ENCODE measurements at regions not wholly inside any gene's neighbourhood (a gene's known extent, or its start where the extent isn't known, plus 50 kb on each side); places are given as distances from the start of the nearest gene placed in this dataset.

- DNase-seq (ENCODE audit: low read depth), result no peak
- no peak for TF ChIP-seq CTCF (conservative IDR thresholded peaks at IDR 0.05; ENCODE audit: low read depth, low read length)
- H3K4me3 ChIP-seq (ENCODE audit: low read depth, low read length), result no peak overlapping the region
Measured at GRCh38 chr3:190172751-190173150, 52.1 kb upstream of the P3H2 start.
